SK-N-SH (cell line): ENCODE measurements at regions not wholly inside any gene's neighbourhood (a gene's known extent, or its start where the extent isn't known, plus 50 kb on each side); places are given as distances from the start of the nearest gene placed in this dataset.

ENCODE experiments used
- CTCF ChIA-PET: fragments of 300-600, 350-600 bp; formaldehyde crosslinking; extraction: SDS; loops from one replicate; lab custom pipeline; 2021; lab: Yijun Ruan, JAX
- POLR2A ChIA-PET: fragments of 350-600 bp; sonication (Branson Sonifier 250); formaldehyde crosslinking; extraction: SDS; loops from one replicate; lab custom pipeline; 2020; ENCODE audit warnings: antibody characterized with exemption, inconsistent platforms; lab: Yijun Ruan, JAX
- DNase-seq: peaks from one replicate; pipeline ENCODE4 v3.0.0; 2012
- H2AFZ ChIP-seq: fragments of 200-600 bp; sonication (generic); 2 replicates; pipeline ENCODE4 v1.8.1; 2016; ENCODE audit warnings: antibody characterized with exemption, mild to moderate bottlenecking, low read depth
- H3F3A ChIP-seq: fragments of 200-600 bp; sonication (generic); replicated peaks from 2 replicates; pipeline ENCODE3; 2016; ENCODE audit warnings: antibody characterized with exemption, mild to moderate bottlenecking; ENCODE audit not compliant: insufficient read depth
- H3K27ac ChIP-seq, 2 experiments: fragments of 200-500 bp in 1 of 2; fragments of 200-600 bp in 1 of 2; sonication (Bioruptor generic) in 1 of 2; sonication (generic), shearing (Covaris generic) in 1 of 2; 2 replicates each; pipeline versions ENCODE4 v1.5.1 to v1.6.1; 2014 to 2016; ENCODE audit warnings: low read depth in 2 of 2, inconsistent platforms in 1 of 2, low read length in 1 of 2, mild to moderate bottlenecking in 1 of 2, mixed read lengths in 1 of 2
- H3K27me3 ChIP-seq: fragments of 200-600 bp; sonication (generic), shearing (Covaris generic); 2 replicates; pipeline ENCODE4 v1.6.1; 2016; ENCODE audit warnings: mixed run types; ENCODE audit not compliant: insufficient read depth
- H3K36me3 ChIP-seq, 2 experiments: fragments of 200-500 bp in 1 of 2; fragments of 200-600 bp in 1 of 2; sonication (Bioruptor generic) in 1 of 2; sonication (generic) in 1 of 2; replicated peaks in 1 of 2; 2 replicates each; pipeline versions ENCODE3 to v1.5.1; 2014 to 2016; ENCODE audit warnings: low read length in 1 of 2, mild to moderate bottlenecking in 1 of 2; ENCODE audit not compliant: insufficient read depth in 2 of 2, control insufficient read depth in 1 of 2
- H3K4me1 ChIP-seq, 2 experiments: fragments of 200-500 bp in 1 of 2; fragments of 200-600 bp in 1 of 2; sonication (Bioruptor generic) in 1 of 2; sonication (generic), shearing (Covaris generic) in 1 of 2; 2 replicates each; pipeline versions ENCODE4 v1.5.1 to v1.6.1; 2014 to 2016; ENCODE audit warnings: low read depth in 1 of 2, low read length in 1 of 2, mixed run types in 1 of 2; ENCODE audit not compliant: insufficient read depth in 2 of 2, control insufficient read depth in 1 of 2
- H3K4me2 ChIP-seq: fragments of 200-600 bp; sonication (generic), shearing (Covaris generic); 2 replicates; pipeline ENCODE4 v1.6.1; 2017; ENCODE audit warnings: mixed run types
- H3K4me3 ChIP-seq, 2 experiments: fragments of 200-500 bp in 1 of 2; fragments of 200-600 bp in 1 of 2; sonication (Bioruptor generic) in 1 of 2; sonication (generic), shearing (Covaris generic) in 1 of 2; 2 replicates each; pipeline versions ENCODE4 v1.5.1 to v1.8.1; 2014 to 2016; ENCODE audit warnings: low read depth in 2 of 2, inconsistent platforms in 1 of 2, low read length in 1 of 2, mild to moderate bottlenecking in 1 of 2, mixed read lengths in 1 of 2, moderate library complexity in 1 of 2
- H3K79me2 ChIP-seq: fragments of 200-600 bp; sonication (generic); 2 replicates; pipeline ENCODE4 v1.8.1; 2017; ENCODE audit warnings: mild to moderate bottlenecking; ENCODE audit not compliant: insufficient read depth
- H3K9ac ChIP-seq: fragments of 200-600 bp; sonication (generic); 2 replicates; pipeline ENCODE4 v1.6.1; 2017; ENCODE audit warnings: mixed run types
- H3K9me2 ChIP-seq: fragments of 200-600 bp; sonication (generic); 2 replicates; pipeline ENCODE4 v1.6.1; 2017; ENCODE audit warnings: mixed run types
- H3K9me3 ChIP-seq: fragments of 200-600 bp; sonication (generic); 2 replicates; pipeline ENCODE4 v1.6.1; 2017; ENCODE audit warnings: mixed run types, mild to moderate bottlenecking, moderate library complexity
- H4K20me1 ChIP-seq: fragments of 200-600 bp; sonication (generic); 2 replicates; pipeline ENCODE4 v1.6.1; 2017; ENCODE audit warnings: mild to moderate bottlenecking, mixed run types; ENCODE audit not compliant: insufficient read depth
- CHD2 ChIP-seq: fragments of 150-350 bp; IDR thresholded peaks from 2 replicates; pipeline ENCODE4 v1.6.1; 2018; ENCODE audit warnings: low read length; ENCODE audit not compliant: partially characterized antibody
- ELF1 ChIP-seq: IDR thresholded peaks from 2 replicates; pipeline ENCODE4 v1.4.0; 2012
- EZH2phosphoT487 ChIP-seq: fragments of 200-600 bp; sonication (generic); IDR thresholded peaks from 2 replicates; pipeline ENCODE4 v1.6.1; 2017; ENCODE audit warnings: low read depth, mixed run types, mild to moderate bottlenecking, antibody characterized with exemption, moderate library complexity, borderline replicate concordance
- FOXM1 ChIP-seq: IDR thresholded peaks from 2 replicates; pipeline ENCODE4 v1.4.0; 2012; ENCODE audit warnings: low read depth, mild to moderate bottlenecking
- GATA2 ChIP-seq: sonication (generic); formaldehyde crosslinking; IDR thresholded peaks from 2 replicates; pipeline ENCODE4 v1.5.0; 2020; ENCODE audit warnings: mild to moderate bottlenecking, missing genetic modification reagents
- MEF2A ChIP-seq: IDR thresholded peaks from 2 replicates; pipeline ENCODE4 v1.4.0; 2012; ENCODE audit warnings: low read depth, borderline replicate concordance
- MXI1 ChIP-seq: IDR thresholded peaks from 2 replicates; pipeline ENCODE4 v1.6.1; 2012; ENCODE audit warnings: mild to moderate bottlenecking, low read depth, low read length, improper control_type of control experiment
- NFIC ChIP-seq: IDR thresholded peaks from 2 replicates; pipeline ENCODE4 v1.4.0; 2012; ENCODE audit warnings: borderline replicate concordance
- POLR2AphosphoS5 ChIP-seq: IDR thresholded peaks from 2 replicates; pipeline ENCODE4 v1.6.1; 2012; ENCODE audit warnings: low read depth, low read length
- YY1 ChIP-seq: IDR thresholded peaks from 2 replicates; pipeline ENCODE4 v1.4.0; 2012; ENCODE audit warnings: low read depth, mild to moderate bottlenecking
- TF ChIP-seq, protein P1 (sequence below): IDR thresholded peaks from 2 replicates; pipeline ENCODE4 v1.6.1; 2012; ENCODE audit warnings: mild to moderate bottlenecking, low read depth, low read length, moderate library complexity
- TF ChIP-seq, protein P2 (sequence below): IDR thresholded peaks from 2 replicates; pipeline ENCODE4 v1.4.0; 2012; ENCODE audit warnings: low read depth
- TF ChIP-seq, protein P3 (sequence below): IDR thresholded peaks from 2 replicates; pipeline ENCODE4 v1.4.0; 2012; ENCODE audit warnings: low read depth, borderline replicate concordance
- TF ChIP-seq, protein P4 (sequence below): fragments of 150-350 bp; IDR thresholded peaks from 2 replicates; pipeline ENCODE4 v1.6.1; 2016; ENCODE audit warnings: mild to moderate bottlenecking, low read depth, low read length
- TF ChIP-seq, protein P5 (sequence below): IDR thresholded peaks from 2 replicates; pipeline ENCODE4; 2012

DNA sequence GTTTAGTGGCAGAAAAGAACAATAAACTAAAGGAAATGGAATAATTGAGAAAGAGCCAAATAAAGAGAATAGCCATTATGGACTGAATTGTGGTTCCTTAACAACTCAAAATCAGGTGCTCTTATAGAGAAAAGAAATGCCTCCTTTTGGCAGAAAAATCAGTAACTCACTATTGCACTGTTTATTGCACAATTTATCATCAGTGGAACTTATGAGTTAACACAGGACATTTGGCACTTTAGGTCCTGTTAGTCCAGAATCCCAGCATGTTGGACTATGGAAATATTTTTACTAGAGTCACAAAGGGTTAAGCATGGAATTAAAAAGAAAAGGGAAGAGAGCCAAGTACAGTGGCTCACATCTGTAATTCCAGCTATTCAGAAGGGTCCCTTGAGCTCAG lies 53.8 kb upstream of the JMY start:
- TF ChIP-seq, protein P1, sequence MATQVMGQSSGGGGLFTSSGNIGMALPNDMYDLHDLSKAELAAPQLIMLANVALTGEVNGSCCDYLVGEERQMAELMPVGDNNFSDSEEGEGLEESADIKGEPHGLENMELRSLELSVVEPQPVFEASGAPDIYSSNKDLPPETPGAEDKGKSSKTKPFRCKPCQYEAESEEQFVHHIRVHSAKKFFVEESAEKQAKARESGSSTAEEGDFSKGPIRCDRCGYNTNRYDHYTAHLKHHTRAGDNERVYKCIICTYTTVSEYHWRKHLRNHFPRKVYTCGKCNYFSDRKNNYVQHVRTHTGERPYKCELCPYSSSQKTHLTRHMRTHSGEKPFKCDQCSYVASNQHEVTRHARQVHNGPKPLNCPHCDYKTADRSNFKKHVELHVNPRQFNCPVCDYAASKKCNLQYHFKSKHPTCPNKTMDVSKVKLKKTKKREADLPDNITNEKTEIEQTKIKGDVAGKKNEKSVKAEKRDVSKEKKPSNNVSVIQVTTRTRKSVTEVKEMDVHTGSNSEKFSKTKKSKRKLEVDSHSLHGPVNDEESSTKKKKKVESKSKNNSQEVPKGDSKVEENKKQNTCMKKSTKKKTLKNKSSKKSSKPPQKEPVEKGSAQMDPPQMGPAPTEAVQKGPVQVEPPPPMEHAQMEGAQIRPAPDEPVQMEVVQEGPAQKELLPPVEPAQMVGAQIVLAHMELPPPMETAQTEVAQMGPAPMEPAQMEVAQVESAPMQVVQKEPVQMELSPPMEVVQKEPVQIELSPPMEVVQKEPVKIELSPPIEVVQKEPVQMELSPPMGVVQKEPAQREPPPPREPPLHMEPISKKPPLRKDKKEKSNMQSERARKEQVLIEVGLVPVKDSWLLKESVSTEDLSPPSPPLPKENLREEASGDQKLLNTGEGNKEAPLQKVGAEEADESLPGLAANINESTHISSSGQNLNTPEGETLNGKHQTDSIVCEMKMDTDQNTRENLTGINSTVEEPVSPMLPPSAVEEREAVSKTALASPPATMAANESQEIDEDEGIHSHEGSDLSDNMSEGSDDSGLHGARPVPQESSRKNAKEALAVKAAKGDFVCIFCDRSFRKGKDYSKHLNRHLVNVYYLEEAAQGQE, result no peak
- no peak for TF ChIP-seq NFIC
- TF ChIP-seq POLR2AphosphoS5, result no peak
- TF ChIP-seq, protein P2, sequence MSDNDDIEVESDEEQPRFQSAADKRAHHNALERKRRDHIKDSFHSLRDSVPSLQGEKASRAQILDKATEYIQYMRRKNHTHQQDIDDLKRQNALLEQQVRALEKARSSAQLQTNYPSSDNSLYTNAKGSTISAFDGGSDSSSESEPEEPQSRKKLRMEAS, result no peak
- TF ChIP-seq CHD2, result no peak
- TF ChIP-seq, protein P3, sequence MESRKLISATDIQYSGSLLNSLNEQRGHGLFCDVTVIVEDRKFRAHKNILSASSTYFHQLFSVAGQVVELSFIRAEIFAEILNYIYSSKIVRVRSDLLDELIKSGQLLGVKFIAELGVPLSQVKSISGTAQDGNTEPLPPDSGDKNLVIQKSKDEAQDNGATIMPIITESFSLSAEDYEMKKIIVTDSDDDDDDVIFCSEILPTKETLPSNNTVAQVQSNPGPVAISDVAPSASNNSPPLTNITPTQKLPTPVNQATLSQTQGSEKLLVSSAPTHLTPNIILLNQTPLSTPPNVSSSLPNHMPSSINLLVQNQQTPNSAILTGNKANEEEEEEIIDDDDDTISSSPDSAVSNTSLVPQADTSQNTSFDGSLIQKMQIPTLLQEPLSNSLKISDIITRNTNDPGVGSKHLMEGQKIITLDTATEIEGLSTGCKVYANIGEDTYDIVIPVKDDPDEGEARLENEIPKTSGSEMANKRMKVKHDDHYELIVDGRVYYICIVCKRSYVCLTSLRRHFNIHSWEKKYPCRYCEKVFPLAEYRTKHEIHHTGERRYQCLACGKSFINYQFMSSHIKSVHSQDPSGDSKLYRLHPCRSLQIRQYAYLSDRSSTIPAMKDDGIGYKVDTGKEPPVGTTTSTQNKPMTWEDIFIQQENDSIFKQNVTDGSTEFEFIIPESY, result no peak
- TF ChIP-seq EZH2phosphoT487, result no peak
- TF ChIP-seq, protein P4, sequence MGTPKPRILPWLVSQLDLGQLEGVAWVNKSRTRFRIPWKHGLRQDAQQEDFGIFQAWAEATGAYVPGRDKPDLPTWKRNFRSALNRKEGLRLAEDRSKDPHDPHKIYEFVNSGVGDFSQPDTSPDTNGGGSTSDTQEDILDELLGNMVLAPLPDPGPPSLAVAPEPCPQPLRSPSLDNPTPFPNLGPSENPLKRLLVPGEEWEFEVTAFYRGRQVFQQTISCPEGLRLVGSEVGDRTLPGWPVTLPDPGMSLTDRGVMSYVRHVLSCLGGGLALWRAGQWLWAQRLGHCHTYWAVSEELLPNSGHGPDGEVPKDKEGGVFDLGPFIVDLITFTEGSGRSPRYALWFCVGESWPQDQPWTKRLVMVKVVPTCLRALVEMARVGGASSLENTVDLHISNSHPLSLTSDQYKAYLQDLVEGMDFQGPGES, result no peak
- no peak for TF ChIP-seq MXI1
- no peak for TF ChIP-seq YY1
- TF ChIP-seq, protein P5, sequence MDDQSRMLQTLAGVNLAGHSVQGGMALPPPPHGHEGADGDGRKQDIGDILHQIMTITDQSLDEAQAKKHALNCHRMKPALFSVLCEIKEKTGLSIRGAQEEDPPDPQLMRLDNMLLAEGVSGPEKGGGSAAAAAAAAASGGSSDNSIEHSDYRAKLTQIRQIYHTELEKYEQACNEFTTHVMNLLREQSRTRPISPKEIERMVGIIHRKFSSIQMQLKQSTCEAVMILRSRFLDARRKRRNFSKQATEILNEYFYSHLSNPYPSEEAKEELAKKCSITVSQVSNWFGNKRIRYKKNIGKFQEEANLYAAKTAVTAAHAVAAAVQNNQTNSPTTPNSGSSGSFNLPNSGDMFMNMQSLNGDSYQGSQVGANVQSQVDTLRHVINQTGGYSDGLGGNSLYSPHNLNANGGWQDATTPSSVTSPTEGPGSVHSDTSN, result no peak
- no peak for TF ChIP-seq GATA2 (CRISPR knock-in tag)
- TF ChIP-seq ELF1, result no peak
- no peak for TF ChIP-seq FOXM1
- no peak for TF ChIP-seq MEF2A
- TF ChIP-seq, all 33 proteins: peak for 0
- Histone ChIP-seq H3F3A (peaks cover 5% of the 10 kb centered on the region), H3K9me2 (no peaks in the 10 kb centered on the region), H3K27ac (no peak overlapping the region), H3K4me3 (no peak overlapping the region), H4K20me1 (no peaks in the 10 kb centered on the region), H3K9me3 (no peaks in the 10 kb centered on the region), H2AFZ (no peak overlapping the region), H3K79me2 (no peaks in the 10 kb centered on the region), H3K27me3 (no peaks in the 10 kb centered on the region), H3K4me1 (no peaks in the 10 kb centered on the region; a peak in 1 of 4 replicates), H3K4me2 (no peak overlapping the region), H3K9ac (no peak overlapping the region), H3K36me3 (no peaks in the 10 kb centered on the region)
- ChIA-PET POLR2A (no interaction called here), CTCF (interaction anchor here (1.2 kb wide), 1 partner anchor 51 kb away, joined by 3 read pairs; no protein-coding TSS in a partner anchor)
- DNase-seq, result no peak
